Endothelial cell of umbilical vein (primary cell): ENCODE measurements at regions not wholly inside any gene's neighbourhood (a gene's known extent, or its start where the extent isn't known, plus 50 kb on each side); places are given as distances from the start of the nearest gene placed in this dataset.

ENCODE experiments used
- BruUV-seq: library from RNA; stranded (reverse); fragments of 400-500 nt; replicated peaks from 2 replicates; lab custom pipeline; 2021; lab: Mats Ljungman, UMichigan
- CTCF ChIA-PET: fragments of 300-600, 350-600 bp; sonication (Branson Sonifier 250); formaldehyde crosslinking; loops from one replicate; lab custom pipeline; 2021; ENCODE audit warnings: antibody characterized with exemption, inconsistent platforms; lab: Charles Lee
- POLR2A ChIA-PET: fragments of 300-600, 350-600 bp; sonication (Branson Sonifier 250); formaldehyde crosslinking; loops from one replicate; lab custom pipeline; 2021; ENCODE audit warnings: antibody characterized with exemption, inconsistent platforms; lab: Charles Lee
- DNase-seq: peaks from one replicate; pipeline ENCODE4 v3.0.0-alpha.2; 2011; ENCODE audit warnings: low read depth, low spot score
- FAIRE-seq: peaks from 2 replicates; lab custom pipeline; 2011; peaks lifted over from hg19 to GRCh38; lab: Jason Lieb, UNC
- H2AFZ ChIP-seq: 2 replicates; pipeline ENCODE4 v1.6.0; 2012; ENCODE audit warnings: low read depth, low read length, control low read depth, inconsistent platforms
- H3K27ac ChIP-seq: 2 replicates; pipeline ENCODE4 v1.5.1; 2011; ENCODE audit warnings: low read depth, mild to moderate bottlenecking, control low read depth, low read length, moderate library complexity; ENCODE audit not compliant: insufficient read depth
- H3K27me3 ChIP-seq, 2 experiments: 2 replicates each; pipeline versions ENCODE4 v1.6.0 to v1.6.1; 2011; ENCODE audit warnings: low read length in 2 of 2, mixed read lengths in 1 of 2; ENCODE audit not compliant: control insufficient read depth in 2 of 2, insufficient read depth in 2 of 2
- H3K36me3 ChIP-seq, 2 experiments: 2 replicates in 1 of 2; 3 replicates in 1 of 2; pipeline ENCODE4 v1.5.1; 2011; ENCODE audit warnings: low read length in 2 of 2, mild to moderate bottlenecking in 1 of 2, moderate library complexity in 1 of 2; ENCODE audit not compliant: control insufficient read depth in 2 of 2, insufficient read depth in 2 of 2; ENCODE audit errors: extremely low read depth in 1 of 2
- H3K4me1 ChIP-seq: 3 replicates; pipeline ENCODE4 v1.5.1; 2011; ENCODE audit warnings: mild to moderate bottlenecking, low read length; ENCODE audit not compliant: control insufficient read depth, insufficient read depth; ENCODE audit errors: extremely low read depth
- H3K4me2 ChIP-seq: 2 replicates; pipeline ENCODE4 v1.6.1; 2011; ENCODE audit warnings: low read length, control low read depth, mixed read lengths; ENCODE audit not compliant: insufficient read depth
- H3K4me3 ChIP-seq, 3 experiments: fragments of 200-600 bp in 1 of 3; sonication (generic), shearing (Covaris generic) in 1 of 3; replicated peaks in 1 of 3; 2 replicates each; pipeline ENCODE4 v1.5.1; 2011 to 2016; ENCODE audit warnings: control low read depth in 3 of 3, low read length in 3 of 3, mild to moderate bottlenecking in 2 of 3, inconsistent platforms in 1 of 3, low read depth in 1 of 3, moderate library complexity in 1 of 3; ENCODE audit not compliant: insufficient read depth in 1 of 3
- H3K79me2 ChIP-seq: 2 replicates; pipeline ENCODE4 v1.6.0; 2012; ENCODE audit warnings: low read length, inconsistent platforms; ENCODE audit not compliant: control insufficient read depth, insufficient read depth
- H3K9ac ChIP-seq: replicated peaks from 2 replicates; pipeline ENCODE3; 2011; ENCODE audit warnings: low read length, control low read depth; ENCODE audit not compliant: insufficient read depth; ENCODE audit errors: extremely low read depth
- H3K9me1 ChIP-seq: replicated peaks from 3 replicates; pipeline ENCODE4 v1.6.0; 2011; ENCODE audit warnings: mild to moderate bottlenecking, low read length; ENCODE audit not compliant: control insufficient read depth, insufficient read depth; ENCODE audit errors: extremely low read depth
- H3K9me3 ChIP-seq: replicated peaks from 2 replicates; pipeline ENCODE4 v1.5.1; 2012; ENCODE audit warnings: low read length, inconsistent platforms; ENCODE audit not compliant: control insufficient read depth, insufficient read depth
- H4K20me1 ChIP-seq: replicated peaks from 2 replicates; pipeline ENCODE3; 2011; ENCODE audit warnings: mild to moderate bottlenecking, low read length; ENCODE audit not compliant: control insufficient read depth, insufficient read depth; ENCODE audit errors: extremely low read depth
- CTCF ChIP-seq, 2 donors: IDR thresholded peaks; 1 replicate in 1 of 2; 2 replicates in 1 of 2; pipeline ENCODE4 v1.5.1; 2011; ENCODE audit warnings: low read length in 2 of 2, mild to moderate bottlenecking in 2 of 2, moderate library complexity in 2 of 2, control low read depth in 1 of 2, inconsistent platforms in 1 of 2, low read depth in 1 of 2; ENCODE audit not compliant: insufficient read depth in 1 of 2; ENCODE audit errors: extremely low read depth in 1 of 2
- EZH2 ChIP-seq: IDR thresholded peaks from 2 replicates; pipeline ENCODE4 v1.6.1; 2012; ENCODE audit warnings: borderline replicate concordance, low read depth, mild to moderate bottlenecking, moderate library complexity, low read length, inconsistent platforms; ENCODE audit not compliant: severe bottlenecking
- FOS ChIP-seq: IDR thresholded peaks from 2 replicates; pipeline ENCODE4 v1.6.1; 2011; ENCODE audit warnings: mild to moderate bottlenecking, low read length, moderate library complexity, borderline replicate concordance; ENCODE audit not compliant: insufficient read depth
- JUN ChIP-seq: IDR thresholded peaks from 2 replicates; pipeline ENCODE4 v1.6.1; 2011; ENCODE audit warnings: borderline replicate concordance, low read depth; ENCODE audit not compliant: insufficient read length, insufficient read depth
- POLR2AphosphoS5 ChIP-seq: IDR thresholded peaks from 2 replicates; pipeline ENCODE4 v1.6.1; 2012; ENCODE audit warnings: low read depth, mild to moderate bottlenecking, control low read depth, low read length, moderate library complexity; ENCODE audit not compliant: insufficient read depth
- dilution Hi-C: fragments of 300-500 bp; cut with MboI; formaldehyde crosslinking; loops from one replicate; pipeline ENCODE4 v1.15.0; 2019; ENCODE audit warnings: low sequenced_read_pairs; ENCODE audit not compliant: extremely low pct_ligation_motif_present
- intact Hi-C: fragments of 100-400 bp; cut with micrococcal nuclease; formaldehyde crosslinking; loops from one replicate; pipeline ENCODE4 v1.10.0; 2022

- CTCF ChIA-PET = interaction anchor here (1.1 to 2.8 kb wide), 2 partner anchors 92 to 226 kb away, joined by 5 to 28 read pairs; partner anchors contain the start of genes AMIGO2 and PCED1B
- H3K9ac ChIP-seq = no peak overlapping the region
Measured at GRCh38 chr12:47305464-47305863, 225.7 kb upstream of the AMIGO2 start.

More at GRCh38 chr12:47305464-47305863, 225.7 kb upstream of the AMIGO2 start:
- TF ChIP-seq JUN = no peak
- TF ChIP-seq POLR2AphosphoS5 = no peak
- no peak for TF ChIP-seq FOS
- no peak for TF ChIP-seq CTCF (IDR thresholded peaks at IDR 0.05; ENCODE audit: extremely low read depth in 1 of 2, insufficient read depth in 1 of 2, low read depth in 1 of 2, low read length in 2 of 2)
- no peak for TF ChIP-seq EZH2
- dilution Hi-C loops = no loop called here
- POLR2A ChIA-PET = no interaction called here
- H3K4me3 ChIP-seq = no peak overlapping the region
- no peaks in the 10 kb centered on the region for H3K4me1 ChIP-seq
- no peak overlapping the region for H3K27ac ChIP-seq
- no peak for FAIRE-seq
- H4K20me1 ChIP-seq = no peaks in the 10 kb centered on the region
- intact Hi-C loops = loop anchor here (5.0 kb wide), 1 partner anchor 963 kb away; no protein-coding TSS in a partner anchor
- no peaks in the 10 kb centered on the region for H3K9me3 ChIP-seq
- no peak overlapping the region for H2AFZ ChIP-seq
- H3K79me2 ChIP-seq = no peaks in the 10 kb centered on the region
- no peak overlapping the region for H3K4me2 ChIP-seq
- no peak for DNase-seq
- BruUV-seq = no TSS peak
- H3K9me1 ChIP-seq = no peaks in the 10 kb centered on the region
- H3K36me3 ChIP-seq = no peaks in the 10 kb centered on the region
- no peaks in the 10 kb centered on the region for H3K27me3 ChIP-seq
